AG09309 (cell line): ENCODE measurements at regions not wholly inside any gene's neighbourhood (a gene's known extent, or its start where the extent isn't known, plus 50 kb on each side); places are given as distances from the start of the nearest gene placed in this dataset.

Source experiments
- DNase-seq: peaks from one replicate; pipeline ENCODE4 v3.0.0-alpha.2; 2010; ENCODE audit warnings: low read depth
- H3K4me3 ChIP-seq: 2 replicates; pipeline ENCODE4 v1.5.1; 2011; ENCODE audit warnings: mild to moderate bottlenecking, low read depth, low read length, moderate library complexity; ENCODE audit not compliant: control insufficient read depth
- CTCF ChIP-seq: IDR thresholded peaks from 2 replicates; pipeline ENCODE4 v1.5.1; 2011; ENCODE audit warnings: mild to moderate bottlenecking, low read depth, low read length, inconsistent platforms; ENCODE audit not compliant: insufficient read depth, control insufficient read depth; ENCODE audit errors: missing control alignments

GRCh38 chr1:88204612-88205167, 479.4 kb upstream of the PKN2 start:
- no peak for DNase-seq
- TF ChIP-seq CTCF: no peak
- no peak overlapping the region for H3K4me3 ChIP-seq

GRCh38 chr1:88208389-88208788, 475.7 kb upstream of the PKN2 start:
- no peak overlapping the region for H3K4me3 ChIP-seq
- TF ChIP-seq CTCF: no peak
- no peak for DNase-seq

GRCh38 chr1:88210103-88210787, 473.8 kb upstream of the PKN2 start:
- H3K4me3 ChIP-seq: no peak overlapping the region
- no peak for TF ChIP-seq CTCF
- DNase-seq: no peak

GRCh38 chr1:88216441-88216840, 467.6 kb upstream of the PKN2 start:
- TF ChIP-seq CTCF: no peak
- H3K4me3 ChIP-seq: no peak overlapping the region
- DNase-seq: no peak

- TF ChIP-seq CTCF: no peak
- H3K4me3 ChIP-seq: no peak overlapping the region
- no peak for DNase-seq
Observed at GRCh38 chr1:88217386-88217785, 466.7 kb upstream of the PKN2 start.

- H3K4me3 ChIP-seq: no peak overlapping the region
- TF ChIP-seq CTCF: no peak
- no peak for DNase-seq
Observed at GRCh38 chr1:88219521-88219920, 464.6 kb upstream of the PKN2 start.
